ENCODE measurements at regions not wholly inside any gene's neighbourhood (a gene's known extent, or its start where the extent isn't known, plus 50 kb on each side); places are given as distances from the start of the nearest gene placed in this dataset.

GRCh38 chr7:91657483-91658071 is 222.9 kb downstream of the MTERF1 start:
- no peaks in the 10 kb centered on the region for H3K4me1 ChIP-seq
- H3K27ac ChIP-seq = no peak overlapping the region
- no peak overlapping the region for H3K4me3 ChIP-seq
- TF ChIP-seq EP300 (IDR thresholded peaks at IDR 0.05) = no peak
- no peak for TF ChIP-seq POLR2A (IDR thresholded peaks at IDR 0.05)
- TF ChIP-seq POLR2AphosphoS5 (IDR thresholded peaks at IDR 0.05) = no peak
- TF ChIP-seq CTCF (IDR thresholded peaks at IDR 0.05) = no peak
- peak in 1 of 2 donors; percentile 63 for ATAC-seq (ENCODE audit: low FRiP score in 2 of 2)
- H3K27me3 ChIP-seq = no peaks in the 10 kb centered on the region
- no peaks in the 10 kb centered on the region for H3K9me3 ChIP-seq
- no peaks in the 10 kb centered on the region for H3K36me3 ChIP-seq
- no peak for DNase-seq
- WGBS, 2 donors = 66 to 67% methylated on average over 3 of the region's 3 CpGs

GRCh38 chr7:91659096-91659495 is 221.4 kb downstream of the MTERF1 start:
- TF ChIP-seq CTCF (IDR thresholded peaks at IDR 0.05) (no peak), POLR2AphosphoS5 (IDR thresholded peaks at IDR 0.05) (no peak), POLR2A (IDR thresholded peaks at IDR 0.05) (no peak), EP300 (IDR thresholded peaks at IDR 0.05) (no peak)
- no peak for DNase-seq
- no peak for ATAC-seq (ENCODE audit: low FRiP score in 2 of 2)
- WGBS, 2 donors = 69 to 83% methylated on average over 5 of the region's 5 CpGs
- Histone ChIP-seq H3K4me3 (no peak overlapping the region), H3K4me1 (no peaks in the 10 kb centered on the region), H3K9me3 (no peaks in the 10 kb centered on the region), H3K27me3 (no peaks in the 10 kb centered on the region), H3K36me3 (no peaks in the 10 kb centered on the region), H3K27ac (no peak overlapping the region)

- no peak for DNase-seq
- H3K9me3 ChIP-seq = no peaks in the 10 kb centered on the region
- no peak overlapping the region for H3K27ac ChIP-seq
- no peak for ATAC-seq (ENCODE audit: low FRiP score in 2 of 2)
- H3K27me3 ChIP-seq = no peaks in the 10 kb centered on the region
- H3K4me3 ChIP-seq = no peak overlapping the region
- no peaks in the 10 kb centered on the region for H3K36me3 ChIP-seq
- no peaks in the 10 kb centered on the region for H3K4me1 ChIP-seq
- TF ChIP-seq POLR2A (IDR thresholded peaks at IDR 0.05) = no peak
- TF ChIP-seq EP300 (IDR thresholded peaks at IDR 0.05) = no peak
- no peak for TF ChIP-seq POLR2AphosphoS5 (IDR thresholded peaks at IDR 0.05)
- no peak for TF ChIP-seq CTCF (IDR thresholded peaks at IDR 0.05)
These were observed 219.7 kb downstream of the MTERF1 start for GRCh38 chr7:91660734-91661356.

GRCh38 chr7:91661727-91662126 is 218.8 kb downstream of the MTERF1 start:
- no peak for ATAC-seq (ENCODE audit: low FRiP score in 2 of 2)
- Histone ChIP-seq H3K27ac (no peak overlapping the region), H3K36me3 (no peaks in the 10 kb centered on the region), H3K9me3 (no peaks in the 10 kb centered on the region), H3K4me1 (no peaks in the 10 kb centered on the region), H3K4me3 (no peak overlapping the region), H3K27me3 (no peaks in the 10 kb centered on the region)
- 84 to 93% methylated on average over 4 of the region's 4 CpGs for WGBS, 2 donors
- no peak for DNase-seq
- TF ChIP-seq CTCF (IDR thresholded peaks at IDR 0.05) = no peak
- TF ChIP-seq POLR2AphosphoS5 (IDR thresholded peaks at IDR 0.05) = no peak
- no peak for TF ChIP-seq EP300 (IDR thresholded peaks at IDR 0.05)

GRCh38 chr7:91668217-91668616 is 212.3 kb downstream of the MTERF1 start:
- no peak overlapping the region for H3K4me3 ChIP-seq
- TF ChIP-seq EP300 (IDR thresholded peaks at IDR 0.05) (no peak), POLR2AphosphoS5 (IDR thresholded peaks at IDR 0.05) (no peak), CTCF (IDR thresholded peaks at IDR 0.05) (no peak), POLR2A (IDR thresholded peaks at IDR 0.05) (no peak)
- no peaks in the 10 kb centered on the region for H3K4me1 ChIP-seq
- no peak for ATAC-seq (ENCODE audit: low FRiP score in 2 of 2)
- H3K36me3 ChIP-seq = no peaks in the 10 kb centered on the region
- DNase-seq = no peak
- no peaks in the 10 kb centered on the region for H3K9me3 ChIP-seq
- H3K27ac ChIP-seq = no peak overlapping the region
- H3K27me3 ChIP-seq = no peaks in the 10 kb centered on the region
